GM19467 (cell line): ENCODE measurements at regions not wholly inside any gene's neighbourhood (a gene's known extent, or its start where the extent isn't known, plus 50 kb on each side); places are given as distances from the start of the nearest gene placed in this dataset.

Experiments
- ATAC-seq: cut with Tn5 transposase; IDR thresholded peaks from one replicate; pipeline ENCODE4 v1.9.1; 2021; ENCODE audit warnings: mild to moderate bottlenecking, moderate library complexity; ENCODE audit not compliant: unreplicated experiment

- no peak for ATAC-seq
These were observed 257.8 kb downstream of the COX7C start for GRCh38 chr5:86875539-86875938.

GRCh38 chr5:86878250-86878649 is 260.5 kb downstream of the COX7C start:
- ATAC-seq = no peak

- no peak for ATAC-seq
These were observed 261.3 kb downstream of the COX7C start for GRCh38 chr5:86879086-86879485.

- no peak for ATAC-seq
These were observed 262.6 kb downstream of the COX7C start for GRCh38 chr5:86880344-86880743.

GRCh38 chr5:86880785-86881492 is 263.2 kb downstream of the COX7C start:
- ATAC-seq = peak; percentile 97

- no peak for ATAC-seq
These were observed 263.9 kb downstream of the COX7C start for GRCh38 chr5:86881493-86882090.

GRCh38 chr5:86884608-86885007 is 266.9 kb downstream of the COX7C start:
- ATAC-seq = no peak

GRCh38 chr5:86885011-86885410 is 267.3 kb downstream of the COX7C start:
- ATAC-seq = no peak

GRCh38 chr5:86885489-86886230 is 267.9 kb downstream of the COX7C start:
- no peak for ATAC-seq

- ATAC-seq = no peak
These were observed 272.6 kb downstream of the COX7C start for GRCh38 chr5:86890375-86890774.

- no peak for ATAC-seq
These were observed 276.3 kb downstream of the COX7C start for GRCh38 chr5:86894056-86894455.

- ATAC-seq = no peak
These were observed 279.2 kb downstream of the COX7C start for GRCh38 chr5:86896916-86897315.

- ATAC-seq = no peak
These were observed 291.9 kb downstream of the COX7C start for GRCh38 chr5:86909418-86910295.

GRCh38 chr5:86917117-86917579 is 299.4 kb downstream of the COX7C start:
- no peak for ATAC-seq

- no peak for ATAC-seq
These were observed 300.5 kb downstream of the COX7C start for GRCh38 chr5:86918246-86918645.

- ATAC-seq = no peak
These were observed 308.3 kb downstream of the COX7C start for GRCh38 chr5:86926033-86926432.

GRCh38 chr5:86929123-86929766 is 311.5 kb downstream of the COX7C start:
- no peak for ATAC-seq

GRCh38 chr5:86951761-86952160 is 315.9 kb upstream of the RASA1 start:
- ATAC-seq = no peak

GRCh38 chr5:86964889-86965288 is 302.8 kb upstream of the RASA1 start:
- ATAC-seq = no peak

GRCh38 chr5:86968301-86968753 is 299.4 kb upstream of the RASA1 start:
- ATAC-seq = no peak
